IMR-90 (cell line): ENCODE measurements at regions not wholly inside any gene's neighbourhood (a gene's known extent, or its start where the extent isn't known, plus 50 kb on each side); places are given as distances from the start of the nearest gene placed in this dataset.

Experiments used
- ATAC-seq: fragments of 200-7000 bp; cut with Tn5 transposase; 2 replicates; pipeline ENCODE4 v1.9.1; 2020; ENCODE audit warnings: low read depth, mild to moderate bottlenecking, moderate library complexity
- BruUV-seq: library from RNA; stranded (reverse); fragments of 400-500 nt; replicated peaks from 2 replicates; lab custom pipeline; 2021; lab: Mats Ljungman, UMichigan
- CTCF ChIA-PET: fragments of 300-600 bp; formaldehyde crosslinking; extraction: SDS; loops from one replicate; lab custom pipeline; 2021; ENCODE audit warnings: antibody characterized with exemption; lab: Yijun Ruan, JAX
- POLR2A ChIA-PET: fragments of 300-600 bp; sonication (Branson Sonifier 250); formaldehyde crosslinking; loops from one replicate; lab custom pipeline; 2022; ENCODE audit warnings: antibody characterized with exemption; ENCODE audit not compliant: unreplicated experiment; lab: Charles Lee
- DNase-seq: peaks from one replicate; pipeline ENCODE4 v3.0.0; 2013
- H2AFZ ChIP-seq: replicated peaks from 2 replicates; pipeline ENCODE3; 2013; ENCODE audit warnings: low read length, mild to moderate bottlenecking; ENCODE audit not compliant: poor library complexity
- H2AK5ac ChIP-seq: 2 replicates; pipeline ENCODE4 v1.6.1; 2013; ENCODE audit warnings: low read depth, low read length, inconsistent platforms
- H2AK9ac ChIP-seq: replicated peaks from 2 replicates; pipeline ENCODE3; 2013; ENCODE audit warnings: mild to moderate bottlenecking, low read depth, low read length, moderate library complexity; ENCODE audit not compliant: poor library complexity
- H2BK120ac ChIP-seq: 2 replicates; pipeline ENCODE4 v1.6.1; 2013; ENCODE audit warnings: low read depth, low read length, inconsistent platforms
- H2BK15ac ChIP-seq: 3 replicates; pipeline ENCODE4 v1.6.1; 2013; ENCODE audit warnings: low read depth, low read length, inconsistent platforms
- H2BK20ac ChIP-seq: 2 replicates; pipeline ENCODE4 v1.6.1; 2013; ENCODE audit warnings: low read depth, mild to moderate bottlenecking, inconsistent platforms, low read length, moderate library complexity
- H2BK5ac ChIP-seq: 2 replicates; pipeline ENCODE4 v1.6.1; 2013; ENCODE audit warnings: mild to moderate bottlenecking, low read depth, low read length, inconsistent platforms; ENCODE audit not compliant: poor library complexity, severe bottlenecking
- H3K14ac ChIP-seq: replicated peaks from 2 replicates; pipeline ENCODE4 v1.6.1; 2013; ENCODE audit warnings: low read depth, low read length, inconsistent platforms
- H3K18ac ChIP-seq: 2 replicates; pipeline ENCODE4 v1.6.1; 2013; ENCODE audit warnings: low read depth, low read length, control low read depth
- H3K23ac ChIP-seq: 2 replicates; pipeline ENCODE4 v1.6.1; 2013; ENCODE audit warnings: low read depth, low read length, inconsistent platforms
- H3K27ac ChIP-seq: 2 replicates; pipeline ENCODE4 v1.5.1; 2013; ENCODE audit warnings: mild to moderate bottlenecking, control low read depth, low read length; ENCODE audit not compliant: insufficient read depth
- H3K27me3 ChIP-seq: 2 replicates; pipeline ENCODE4 v1.6.1; 2013; ENCODE audit warnings: low read length; ENCODE audit not compliant: control insufficient read depth, insufficient read depth
- H3K36me3 ChIP-seq: 2 replicates; pipeline ENCODE4 v1.6.1; 2013; ENCODE audit warnings: low read length, mixed read lengths; ENCODE audit not compliant: control insufficient read depth, insufficient read depth
- H3K4ac ChIP-seq: 2 replicates; pipeline ENCODE4 v1.6.1; 2013; ENCODE audit warnings: low read depth, low read length, inconsistent platforms
- H3K4me1 ChIP-seq: 2 replicates; pipeline ENCODE4 v1.6.1; 2013; ENCODE audit warnings: low read length, mixed read lengths; ENCODE audit not compliant: control insufficient read depth, insufficient read depth
- H3K4me2 ChIP-seq: 2 replicates; pipeline ENCODE4 v1.6.1; 2013; ENCODE audit warnings: low read depth, mild to moderate bottlenecking, control low read depth, low read length, moderate library complexity
- H3K4me3 ChIP-seq: 2 replicates; pipeline ENCODE4 v1.5.1; 2013; ENCODE audit warnings: low read depth, mild to moderate bottlenecking, control low read depth, low read length, moderate library complexity; ENCODE audit not compliant: insufficient read depth
- H3K56ac ChIP-seq: 2 replicates; pipeline ENCODE4 v1.6.1; 2013; ENCODE audit warnings: low read length, inconsistent platforms; ENCODE audit not compliant: insufficient read depth; ENCODE audit errors: extremely low read depth
- H3K79me1 ChIP-seq, 2 experiments: 2 replicates each; pipeline ENCODE4 v1.6.1; 2013; ENCODE audit warnings: low read length in 2 of 2, inconsistent platforms in 1 of 2, low read depth in 1 of 2
- H3K9ac ChIP-seq: 2 replicates; pipeline ENCODE4 v1.6.1; 2013; ENCODE audit warnings: low read depth, low read length, control low read depth
- H3K9me1 ChIP-seq: 2 replicates; pipeline ENCODE4 v1.6.1; 2013; ENCODE audit warnings: low read length, inconsistent platforms; ENCODE audit not compliant: insufficient read depth
- H3K9me3 ChIP-seq: 2 replicates; pipeline ENCODE4 v1.6.1; 2013; ENCODE audit warnings: low read length; ENCODE audit not compliant: control insufficient read depth, insufficient read depth
- H4K20me1 ChIP-seq: 2 replicates; pipeline ENCODE4 v1.6.1; 2013; ENCODE audit warnings: low read length, inconsistent platforms; ENCODE audit not compliant: insufficient read depth
- H4K5ac ChIP-seq: 2 replicates; pipeline ENCODE4 v1.6.1; 2013; ENCODE audit warnings: mild to moderate bottlenecking, low read depth, low read length, control low read depth
- H4K8ac ChIP-seq, 2 experiments: 2 replicates each; pipeline ENCODE4 v1.6.1; 2013; ENCODE audit warnings: low read depth in 2 of 2, low read length in 2 of 2, control low read depth in 1 of 2, inconsistent platforms in 1 of 2
- H4K91ac ChIP-seq: 2 replicates; pipeline ENCODE4 v1.6.1; 2013; ENCODE audit warnings: low read depth, low read length, inconsistent platforms; ENCODE audit not compliant: insufficient read depth
- BHLHE40 ChIP-seq: fragments of 150-350 bp; IDR thresholded peaks from 2 replicates; pipeline ENCODE4 v1.6.1; 2016; ENCODE audit warnings: mild to moderate bottlenecking, low read depth, low read length
- CEBPB ChIP-seq: IDR thresholded peaks from 2 replicates; pipeline ENCODE4 v1.6.1; 2012; ENCODE audit warnings: low read depth, low read length, improper control_type of control experiment
- CHD1 ChIP-seq: IDR thresholded peaks from 2 replicates; pipeline ENCODE4 v1.6.1; 2012; ENCODE audit warnings: low read depth, low read length, improper control_type of control experiment
- CTCF ChIP-seq: conservative IDR thresholded peaks from 2 replicates; pipeline ENCODE4 v1.5.1; 2012; ENCODE audit warnings: mild to moderate bottlenecking, low read depth, low read length, improper control_type of control experiment
- ELK1 ChIP-seq: fragments of 150-350 bp; IDR thresholded peaks from 2 replicates; pipeline ENCODE4 v1.6.1; 2016; ENCODE audit warnings: low read depth, mild to moderate bottlenecking, low read length, moderate library complexity, borderline replicate concordance
- FOS ChIP-seq: fragments of 150-350 bp; IDR thresholded peaks from 2 replicates; pipeline ENCODE4 v1.6.1; 2016; ENCODE audit warnings: low read depth, low read length
- MAFK ChIP-seq: IDR thresholded peaks from 2 replicates; pipeline ENCODE4 v1.6.1; 2012; ENCODE audit warnings: low read depth, low read length, improper control_type of control experiment
- MAZ ChIP-seq: IDR thresholded peaks from 2 replicates; pipeline ENCODE4 v1.6.1; 2012; ENCODE audit warnings: low read depth, mild to moderate bottlenecking, low read length, improper control_type of control experiment, moderate library complexity, borderline replicate concordance
- MXI1 ChIP-seq: IDR thresholded peaks from 2 replicates; pipeline ENCODE4 v1.6.1; 2012; ENCODE audit warnings: low read depth, mild to moderate bottlenecking, low read length, moderate library complexity, borderline replicate concordance
- NFE2L2 ChIP-seq: fragments of 150-350 bp; IDR thresholded peaks from 2 replicates; pipeline ENCODE4 v1.6.1; 2016; ENCODE audit warnings: low read depth, mild to moderate bottlenecking, low read length
- POLR2A ChIP-seq: IDR thresholded peaks from 2 replicates; pipeline ENCODE4 v1.6.1; 2012; ENCODE audit warnings: mild to moderate bottlenecking, low read depth, low read length
- RCOR1 ChIP-seq: IDR thresholded peaks from 2 replicates; pipeline ENCODE4 v1.6.1; 2012; ENCODE audit warnings: mild to moderate bottlenecking, low read length, improper control_type of control experiment; ENCODE audit not compliant: insufficient replicate concordance
- RFX5 ChIP-seq: IDR thresholded peaks from 2 replicates; pipeline ENCODE4 v1.8.0; 2012; ENCODE audit warnings: low read depth, mild to moderate bottlenecking, low read length, moderate library complexity
- SMC3 ChIP-seq: fragments of 150-350 bp; IDR thresholded peaks from 2 replicates; pipeline ENCODE4 v1.6.1; 2016; ENCODE audit warnings: low read depth, mild to moderate bottlenecking, antibody characterized with exemption, low read length, moderate library complexity
- USF2 ChIP-seq: fragments of 150-350 bp; IDR thresholded peaks from 2 replicates; pipeline ENCODE4 v1.6.1; 2017; ENCODE audit warnings: mild to moderate bottlenecking, antibody characterized with exemption, low read length, low read depth
- WGBS, 2 experiments: methylation state at CpG; one replicate each; pipeline versions ENCODE4 v1.1.5 to v1.1.7; 2013; ENCODE audit warnings: missing lambda C conversion rate in 2 of 2; ENCODE audit not compliant: insufficient read length in 1 of 2; ENCODE audit errors: extremely low coverage in 2 of 2; 5-methylcytosine and 5-hydroxymethylcytosine counted together
- dilution Hi-C: fragments of 300-500 bp; cut with HindIII; formaldehyde crosslinking; loops from one replicate; pipeline ENCODE4 v1.14.3; 2018; ENCODE audit warnings: low sequenced_read_pairs; ENCODE audit not compliant: unreplicated experiment
- in situ Hi-C: fragments of 300-500 bp; cut with MboI; formaldehyde crosslinking; loops from 3 replicates; pipeline ENCODE4 v1.14.3; 2019; ENCODE audit warnings: low sequenced_read_pairs, inconsistent platforms, mixed read lengths
- intact Hi-C: fragments of 100-400 bp; cut with micrococcal nuclease; formaldehyde crosslinking; loops from 2 replicates; pipeline ENCODE4 v1.10.0; 2022

GRCh38 chr4:22587253-22587652 lies 71.4 kb upstream of the ADGRA3 start:
- no peak overlapping the region for H2BK20ac ChIP-seq
- H3K4me2 ChIP-seq = no peak overlapping the region
- H3K4me3 ChIP-seq = no peak overlapping the region
- no peak overlapping the region for H2BK5ac ChIP-seq
- H3K79me1 ChIP-seq = no peaks in the 10 kb centered on the region
- no peaks in the 10 kb centered on the region for H3K4me1 ChIP-seq
- intact Hi-C loops (no loop called here), in situ Hi-C loops (no loop called here), dilution Hi-C loops (no loop called here)
- POLR2A ChIA-PET = no interaction called here
- no CpG with 5 or more reads among the region's 7 CpGs for WGBS, 2 experiments
- H3K18ac ChIP-seq = no peak overlapping the region
- H3K27me3 ChIP-seq = no peaks in the 10 kb centered on the region
- H4K8ac ChIP-seq = no peak overlapping the region
- H4K91ac ChIP-seq = no peak overlapping the region
- no peaks in the 10 kb centered on the region for H3K9me1 ChIP-seq
- DNase-seq (no peak), ATAC-seq (no peak)
- H3K27ac ChIP-seq = no peak overlapping the region
- no peaks in the 10 kb centered on the region for H3K9me3 ChIP-seq
- H4K20me1 ChIP-seq = no peaks in the 10 kb centered on the region
- H3K56ac ChIP-seq = no peak overlapping the region
- H2AK9ac ChIP-seq = no peak overlapping the region
- no peak overlapping the region for H2AK5ac ChIP-seq
- TF ChIP-seq MAFK = no peak
- TF ChIP-seq RFX5 = no peak
- no peak for TF ChIP-seq NFE2L2
- no peak for TF ChIP-seq POLR2A
- no peak for TF ChIP-seq MXI1
- no peak for TF ChIP-seq RCOR1
- no peak for TF ChIP-seq MAZ
- no peak for TF ChIP-seq CTCF
- no peak for TF ChIP-seq ELK1
- TF ChIP-seq CEBPB = no peak
- TF ChIP-seq USF2 = no peak
- no peak for TF ChIP-seq FOS
- no peak for TF ChIP-seq BHLHE40
- TF ChIP-seq SMC3 = no peak
- no peak for TF ChIP-seq CHD1
- CTCF ChIA-PET = no interaction called here
- no TSS peak for BruUV-seq
- H3K4ac ChIP-seq = no peak overlapping the region
- no peaks in the 10 kb centered on the region for H3K36me3 ChIP-seq
- H4K5ac ChIP-seq = no peak overlapping the region
- no peak overlapping the region for H3K23ac ChIP-seq
- H2AFZ ChIP-seq = no peak overlapping the region
- H2BK120ac ChIP-seq = no peak overlapping the region
- no peak overlapping the region for H3K14ac ChIP-seq
- H2BK15ac ChIP-seq = no peak overlapping the region
- H3K9ac ChIP-seq = no peak overlapping the region
